ENCODE measurements at regions not wholly inside any gene's neighbourhood (a gene's known extent, or its start where the extent isn't known, plus 50 kb on each side); places are given as distances from the start of the nearest gene placed in this dataset.
"Not testable (repeated sequence)": the region's sequence is repeated elsewhere in the genome, so short reads cannot be mapped to it uniquely, and the experiment has no call there.

GRCh38 chr6:40693768-40694167 lies 106.6 kb upstream of the LRFN2 start:
- no peak for DNase-seq (ENCODE audit: low read depth in 2 of 2)

- DNase-seq (ENCODE audit: low read depth in 2 of 2) = no peak
Observed at GRCh38 chr6:40692337-40692736, 105.2 kb upstream of the LRFN2 start.

GRCh38 chr6:40689185-40689584 lies 102.0 kb upstream of the LRFN2 start:
- DNase-seq (ENCODE audit: low read depth in 2 of 2) = no peak

GRCh38 chr6:40688214-40688761 lies 101.1 kb upstream of the LRFN2 start:
- DNase-seq (ENCODE audit: low read depth in 2 of 2) = no peak

GRCh38 chr6:40685862-40686261 lies 98.7 kb upstream of the LRFN2 start:
- DNase-seq (ENCODE audit: low read depth in 2 of 2) = no peak

- no peak for DNase-seq (ENCODE audit: low read depth in 2 of 2)
Observed at GRCh38 chr6:40681622-40682021, 94.5 kb upstream of the LRFN2 start.

- no peak for DNase-seq (ENCODE audit: low read depth in 2 of 2)
Observed at GRCh38 chr6:40678941-40679340, 91.8 kb upstream of the LRFN2 start.

GRCh38 chr6:40674170-40674569 lies 87.0 kb upstream of the LRFN2 start:
- DNase-seq (ENCODE audit: low read depth in 2 of 2) = no peak

GRCh38 chr6:40672087-40672486 lies 84.9 kb upstream of the LRFN2 start:
- DNase-seq (ENCODE audit: low read depth in 2 of 2) = no peak

GRCh38 chr6:40671694-40672050 lies 84.5 kb upstream of the LRFN2 start:
- no peak for DNase-seq (ENCODE audit: low read depth in 2 of 2)

GRCh38 chr6:40671001-40671693 lies 84.0 kb upstream of the LRFN2 start:
- no peak for DNase-seq (ENCODE audit: low read depth in 2 of 2)

GRCh38 chr6:40669343-40669742 lies 82.2 kb upstream of the LRFN2 start:
- no peak for DNase-seq (ENCODE audit: low read depth in 2 of 2)

- no peak for DNase-seq (ENCODE audit: low read depth in 2 of 2)
Observed at GRCh38 chr6:40668203-40668602, 81.0 kb upstream of the LRFN2 start.

GRCh38 chr6:40666530-40666929 lies 79.4 kb upstream of the LRFN2 start:
- no peak for DNase-seq (ENCODE audit: low read depth in 2 of 2)

GRCh38 chr6:40661726-40662125 lies 74.6 kb upstream of the LRFN2 start:
- DNase-seq (ENCODE audit: low read depth in 2 of 2) = no peak

- not testable (repeated sequence) for DNase-seq (ENCODE audit: low read depth in 2 of 2)
Observed at GRCh38 chr6:40656772-40657171, 69.6 kb upstream of the LRFN2 start.

- no peak for DNase-seq (ENCODE audit: low read depth in 2 of 2)
Observed at GRCh38 chr6:40654828-40655227, 67.7 kb upstream of the LRFN2 start.

- DNase-seq (ENCODE audit: low read depth in 2 of 2) = no peak
Observed at GRCh38 chr6:40645043-40645442, 57.9 kb upstream of the LRFN2 start.

- DNase-seq (ENCODE audit: low read depth in 2 of 2) = no peak
Observed at GRCh38 chr6:40642837-40643236, 55.7 kb upstream of the LRFN2 start.

GRCh38 chr6:40642190-40642589 lies 55.0 kb upstream of the LRFN2 start:
- no peak for DNase-seq (ENCODE audit: low read depth in 2 of 2)

GRCh38 chr6:40640599-40641227 lies 53.5 kb upstream of the LRFN2 start:
- no peak for DNase-seq (ENCODE audit: low read depth in 2 of 2)
